GM19395 (cell line): ENCODE measurements at regions not wholly inside any gene's neighbourhood (a gene's known extent, or its start where the extent isn't known, plus 50 kb on each side); places are given as distances from the start of the nearest gene placed in this dataset.

Experiments used
- ATAC-seq: cut with Tn5 transposase; IDR thresholded peaks from one replicate; pipeline ENCODE4 v1.9.1; 2021; ENCODE audit warnings: mild to moderate bottlenecking, moderate library complexity; ENCODE audit not compliant: unreplicated experiment

- no peak for ATAC-seq
Observed at GRCh38 chr10:124346831-124347230, 71.9 kb downstream of the OAT start.

DNA sequence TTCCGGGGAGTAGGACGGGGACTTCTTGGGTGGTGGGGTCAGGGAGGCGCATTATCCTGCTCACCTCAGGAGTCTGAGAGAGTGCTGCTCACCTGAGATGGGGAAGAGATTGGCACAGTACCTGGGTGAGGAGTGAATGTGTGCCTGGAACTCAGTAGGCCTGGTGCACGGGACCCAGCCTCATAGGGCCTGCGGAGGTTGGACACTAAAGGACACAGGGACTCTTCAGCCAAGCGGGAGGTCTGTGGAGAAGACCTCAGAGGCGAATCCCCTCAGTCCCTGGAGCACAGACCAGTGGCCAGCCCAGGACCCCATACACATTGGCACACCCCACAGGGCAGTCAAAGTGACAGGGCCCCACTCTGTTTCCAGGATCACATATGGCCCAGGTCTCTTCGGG lies 73.2 kb downstream of the OAT start:
- ATAC-seq: no peak

- no peak for ATAC-seq
Observed at GRCh38 chr10:124344931-124345330, 73.8 kb downstream of the OAT start.

GRCh38 chr10:124344266-124344590 lies 74.5 kb downstream of the OAT start:
- no peak for ATAC-seq

GRCh38 chr10:124343351-124344265 lies 75.1 kb downstream of the OAT start:
- no peak for ATAC-seq

GRCh38 chr10:124342821-124343170 lies 75.9 kb downstream of the OAT start:
- no peak for ATAC-seq

DNA sequence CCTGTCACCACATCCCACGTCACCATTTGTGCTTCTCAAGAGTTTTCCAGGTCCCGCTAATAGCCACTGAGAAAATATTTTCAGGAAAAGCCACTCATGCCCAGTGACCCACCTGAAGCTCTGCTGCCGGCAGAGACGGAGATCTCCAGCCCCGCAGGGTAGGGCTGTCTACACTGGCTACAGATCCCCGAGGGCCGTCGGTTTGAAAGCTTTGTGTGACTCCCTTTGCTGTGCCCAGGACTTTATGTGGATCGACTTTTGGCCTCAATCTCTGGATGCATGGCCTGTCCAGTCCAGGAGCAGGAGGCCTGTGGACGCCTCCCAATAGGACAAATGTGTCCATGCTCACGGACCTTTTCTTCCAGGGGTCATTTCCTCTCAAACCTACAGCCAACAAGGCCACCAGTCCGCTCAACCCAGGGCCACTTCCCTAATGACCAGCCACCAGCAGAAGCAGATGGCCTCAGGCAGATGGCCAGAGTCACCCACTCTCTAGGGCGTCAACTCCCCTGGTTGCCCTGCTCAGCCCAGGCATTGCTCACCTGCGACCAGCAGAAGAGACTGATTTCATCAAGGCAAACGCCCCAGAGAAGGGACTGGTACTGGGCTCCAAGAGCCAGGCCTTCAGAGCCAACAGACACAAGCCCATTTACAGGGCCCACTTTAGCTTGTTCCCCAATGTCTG lies 76.4 kb downstream of the OAT start:
- no peak for ATAC-seq

DNA sequence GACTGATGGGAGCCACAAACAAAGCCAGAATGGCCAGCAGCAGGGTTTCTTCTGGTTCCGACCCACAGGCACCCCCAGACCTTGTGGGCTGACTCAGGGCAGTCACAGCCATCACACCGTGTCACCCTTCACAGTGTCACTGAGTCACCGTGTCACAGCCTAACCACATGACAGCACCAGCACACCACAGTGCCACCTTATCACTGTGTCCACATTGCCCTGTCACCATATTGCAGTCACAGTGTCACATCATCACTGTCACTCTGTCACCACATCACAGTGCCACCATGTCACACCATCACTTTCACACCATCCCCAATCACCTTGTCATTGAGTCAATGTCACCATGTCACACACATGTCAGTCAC lies 77.0 kb downstream of the OAT start:
- ATAC-seq: no peak

GRCh38 chr10:124340033-124340760 lies 78.5 kb downstream of the OAT start:
- no peak for ATAC-seq

DNA sequence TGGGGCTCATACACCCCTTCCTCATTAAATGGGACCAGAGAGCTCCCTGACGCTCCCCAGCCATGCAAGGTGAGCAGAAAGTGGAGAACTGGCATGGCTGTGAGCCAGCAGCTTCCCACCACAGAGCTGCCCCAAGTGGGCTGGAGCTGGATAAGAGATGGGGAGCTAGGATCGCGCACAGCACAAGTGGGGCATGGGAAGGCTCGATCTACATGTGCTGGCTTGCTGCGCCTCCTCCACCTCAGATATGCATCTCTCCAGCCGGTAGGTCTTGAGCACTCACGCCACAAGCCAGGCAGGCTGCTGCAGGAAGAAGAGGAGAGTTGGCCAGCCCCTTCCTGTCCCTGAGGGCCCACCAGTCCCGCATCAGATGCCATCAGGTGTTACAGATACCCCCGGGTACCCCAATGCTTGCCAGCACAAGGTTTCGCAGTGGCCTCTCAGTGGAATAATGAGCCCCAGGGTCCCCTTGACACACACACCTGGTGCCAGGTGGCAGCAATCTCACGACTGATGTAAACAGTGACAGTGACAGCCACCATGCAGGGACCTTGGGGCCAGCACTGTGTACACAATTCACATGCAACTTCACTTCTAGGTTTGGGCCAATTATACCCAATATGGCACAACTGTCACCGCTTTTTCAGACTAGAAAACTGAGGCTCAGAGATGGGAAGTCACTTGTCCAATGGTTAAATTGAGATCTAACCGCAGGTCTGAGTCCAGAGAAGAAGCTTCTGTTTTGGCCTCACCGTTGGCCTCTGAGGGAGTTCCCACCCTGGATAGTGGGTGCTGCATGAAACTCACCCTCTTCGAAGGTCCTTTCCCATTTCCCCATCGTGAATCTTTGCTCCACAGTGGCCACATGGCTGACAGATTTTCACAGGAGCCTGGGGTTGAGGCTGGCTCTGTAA lies 79.3 kb downstream of the OAT start:
- no peak for ATAC-seq

DNA sequence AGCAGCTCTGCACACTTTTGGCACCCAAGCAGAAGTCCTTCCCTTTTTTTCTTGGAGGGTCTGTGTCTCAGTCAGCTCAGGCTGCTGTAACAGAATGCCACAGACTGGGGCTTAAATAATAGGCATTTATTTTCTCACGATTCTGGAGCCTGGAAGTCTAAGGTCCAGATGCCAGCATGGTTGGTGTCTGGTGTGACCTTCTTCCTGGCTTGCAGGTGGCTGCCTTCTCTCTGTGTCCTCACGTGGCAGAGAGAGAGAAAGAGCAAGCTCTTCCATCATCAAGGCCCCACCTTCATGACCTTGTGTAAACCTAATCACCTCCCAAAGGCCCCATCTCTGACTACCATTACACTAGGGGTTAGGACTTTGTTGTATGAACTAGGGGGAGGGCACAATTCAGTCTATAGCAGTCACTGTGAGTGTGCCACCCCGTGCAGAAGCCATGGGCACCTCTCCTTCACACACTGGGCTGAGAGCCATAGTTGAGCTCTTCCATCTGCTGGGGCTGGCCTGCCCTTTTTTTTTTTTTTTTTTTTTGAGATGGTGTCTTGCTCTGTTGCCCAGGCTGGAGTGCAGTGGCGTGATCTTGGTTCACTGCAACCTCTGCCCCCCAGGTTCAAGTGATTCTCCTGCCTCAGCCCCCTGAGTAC lies 80.3 kb downstream of the OAT start:
- ATAC-seq: no peak

GRCh38 chr10:124336186-124336585 lies 82.5 kb downstream of the OAT start:
- ATAC-seq: no peak

DNA sequence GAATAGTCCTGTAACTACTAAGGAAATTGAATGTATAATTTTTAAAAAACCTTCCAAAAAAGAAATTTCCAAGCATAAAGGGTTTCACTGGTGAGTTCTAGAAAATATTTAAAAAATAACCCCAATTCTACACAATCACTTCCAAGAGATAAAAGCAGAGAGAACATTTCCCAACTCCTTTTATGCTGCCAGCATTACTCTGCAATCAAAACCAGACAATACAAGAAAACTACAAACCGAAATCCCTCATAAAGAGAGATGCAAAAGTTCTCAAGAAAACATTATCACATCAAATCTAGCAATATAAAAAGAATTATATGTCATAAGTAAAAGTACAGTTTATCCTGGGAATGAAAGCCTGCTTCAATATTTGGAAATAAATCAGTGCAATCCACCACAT lies 84.8 kb downstream of the OAT start:
- no peak for ATAC-seq

GRCh38 chr10:124332426-124332825 lies 86.3 kb downstream of the OAT start:
- ATAC-seq: no peak

DNA sequence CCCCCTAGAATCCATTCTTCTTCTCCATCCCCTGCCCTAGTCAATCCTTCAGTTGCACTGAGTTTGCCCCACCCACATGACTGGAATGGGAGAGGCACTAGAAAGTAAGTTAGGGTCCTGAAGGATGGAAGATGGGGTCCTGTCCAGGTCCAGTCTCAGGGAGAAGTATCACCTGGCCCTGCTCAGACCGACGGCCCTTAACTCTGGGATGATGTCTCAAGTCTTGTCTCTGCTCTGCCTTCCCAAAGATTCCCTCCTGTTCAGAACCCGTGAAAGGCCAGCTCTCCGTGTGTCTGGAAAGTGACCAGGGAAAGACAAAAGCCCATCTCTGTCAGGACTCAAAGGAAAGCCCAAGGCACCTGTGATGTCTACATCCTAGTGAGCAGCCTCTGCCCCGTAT lies 88.8 kb downstream of the OAT start:
- ATAC-seq: no peak

GRCh38 chr10:124329362-124329761 lies 89.4 kb downstream of the OAT start:
- no peak for ATAC-seq

DNA sequence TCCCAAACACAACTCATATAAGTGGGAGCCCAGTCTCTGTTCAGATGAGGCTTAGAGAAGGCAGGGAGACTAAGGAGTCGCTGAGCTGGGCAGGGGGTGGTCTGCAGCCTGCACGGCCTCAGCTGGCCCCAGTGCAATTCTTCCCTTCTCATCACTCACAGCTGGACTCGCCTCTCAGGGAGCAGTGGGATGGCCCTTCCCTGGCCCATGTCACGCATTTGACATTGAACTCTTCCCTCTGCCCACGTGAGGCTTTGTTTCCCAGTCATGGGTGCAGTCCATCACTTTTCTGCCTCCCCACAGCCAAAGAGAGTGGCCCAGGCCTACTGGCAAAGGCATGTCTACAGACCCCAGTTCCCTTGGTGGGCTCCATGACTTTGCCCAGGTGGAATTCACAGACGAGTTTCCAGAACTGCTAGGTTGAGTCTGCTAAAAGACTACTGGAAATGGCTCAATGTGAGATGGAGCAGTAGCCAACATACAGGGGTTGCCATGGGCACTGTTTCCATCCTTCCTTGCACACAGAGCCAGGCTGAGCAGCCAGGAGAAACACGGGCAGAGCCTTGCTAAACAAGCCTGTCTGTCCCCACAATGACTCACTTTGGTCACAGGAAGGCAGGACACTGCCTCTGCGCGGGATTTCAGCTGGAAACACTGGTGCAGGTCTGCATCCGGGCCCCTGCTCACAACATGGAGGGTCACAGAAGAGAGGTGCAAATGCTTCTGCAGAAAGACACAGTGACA lies 90.1 kb downstream of the OAT start:
- no peak for ATAC-seq

GRCh38 chr10:124325998-124326636 lies 92.6 kb downstream of the OAT start:
- no peak for ATAC-seq

GRCh38 chr10:124325633-124325914 lies 93.1 kb downstream of the OAT start:
- no peak for ATAC-seq
